ENCODE measurements at regions not wholly inside any gene's neighbourhood (a gene's known extent, or its start where the extent isn't known, plus 50 kb on each side); places are given as distances from the start of the nearest gene placed in this dataset.

GRCh38 chr2:41657226-41657625 lies 390.6 kb upstream of the PKDCC start:
- Mint-ChIP-seq H3K27ac (ENCODE audit: low read depth) (no peak overlapping the region), H3K36me3 (ENCODE audit: insufficient read depth) (no peaks in the 10 kb centered on the region), H3K27me3 (peaks cover 2% of the 10 kb centered on the region), H3K4me1 (no peaks in the 10 kb centered on the region), H3K4me3 (no peak overlapping the region), H3K9me3 (no peaks in the 10 kb centered on the region)
- ATAC-seq (replicated peaks; ENCODE audit: extremely low read depth, poor library complexity, severe bottlenecking) (no peak), DNase-seq (ENCODE audit: low spot score in 2 of 2) (no peak)

- DNase-seq (ENCODE audit: low spot score in 2 of 2) = no peak
- no peak for ATAC-seq (replicated peaks; ENCODE audit: extremely low read depth, poor library complexity, severe bottlenecking)
- H3K4me1 Mint-ChIP-seq = no peaks in the 10 kb centered on the region
- no peak overlapping the region for H3K4me3 Mint-ChIP-seq
- no peaks in the 10 kb centered on the region for H3K36me3 Mint-ChIP-seq (ENCODE audit: insufficient read depth)
- no peaks in the 10 kb centered on the region for H3K27me3 Mint-ChIP-seq
- H3K27ac Mint-ChIP-seq (ENCODE audit: low read depth) = no peak overlapping the region
- no peaks in the 10 kb centered on the region for H3K9me3 Mint-ChIP-seq
Observed at GRCh38 chr2:41659758-41660157, 388.1 kb upstream of the PKDCC start.

- ATAC-seq (replicated peaks; ENCODE audit: extremely low read depth, poor library complexity, severe bottlenecking) (no peak), DNase-seq (ENCODE audit: low spot score in 2 of 2) (no peak)
- H3K4me1 Mint-ChIP-seq = no peaks in the 10 kb centered on the region
- H3K4me3 Mint-ChIP-seq = no peak overlapping the region
- H3K27ac Mint-ChIP-seq (ENCODE audit: low read depth) = no peak overlapping the region
- no peaks in the 10 kb centered on the region for H3K27me3 Mint-ChIP-seq
- H3K9me3 Mint-ChIP-seq = no peaks in the 10 kb centered on the region
- no peaks in the 10 kb centered on the region for H3K36me3 Mint-ChIP-seq (ENCODE audit: insufficient read depth)
Observed at GRCh38 chr2:41662461-41662860, 385.4 kb upstream of the PKDCC start.

GRCh38 chr2:41663056-41663455 lies 384.8 kb upstream of the PKDCC start:
- no peak overlapping the region for H3K4me3 Mint-ChIP-seq
- H3K27me3 Mint-ChIP-seq = no peaks in the 10 kb centered on the region
- H3K36me3 Mint-ChIP-seq (ENCODE audit: insufficient read depth) = no peaks in the 10 kb centered on the region
- no peak for ATAC-seq (replicated peaks; ENCODE audit: extremely low read depth, poor library complexity, severe bottlenecking)
- no peak overlapping the region for H3K27ac Mint-ChIP-seq (ENCODE audit: low read depth)
- no peaks in the 10 kb centered on the region for H3K9me3 Mint-ChIP-seq
- no peaks in the 10 kb centered on the region for H3K4me1 Mint-ChIP-seq
- no peak for DNase-seq (ENCODE audit: low spot score in 2 of 2)

- Mint-ChIP-seq H3K4me3 (no peak overlapping the region), H3K4me1 (no peaks in the 10 kb centered on the region), H3K27me3 (peaks cover 22% of the 10 kb centered on the region), H3K9me3 (no peaks in the 10 kb centered on the region), H3K27ac (ENCODE audit: low read depth) (no peak overlapping the region), H3K36me3 (ENCODE audit: insufficient read depth) (no peaks in the 10 kb centered on the region)
- DNase-seq (ENCODE audit: low spot score in 2 of 2) (no peak), ATAC-seq (replicated peaks; ENCODE audit: extremely low read depth, poor library complexity, severe bottlenecking) (no peak)
Observed at GRCh38 chr2:41668529-41668928, 379.3 kb upstream of the PKDCC start.

- Mint-ChIP-seq H3K4me1 (no peaks in the 10 kb centered on the region), H3K36me3 (ENCODE audit: insufficient read depth) (no peaks in the 10 kb centered on the region), H3K27me3 (peaks cover 26% of the 10 kb centered on the region), H3K27ac (ENCODE audit: low read depth) (no peak overlapping the region), H3K9me3 (no peaks in the 10 kb centered on the region), H3K4me3 (no peak overlapping the region)
- ATAC-seq (replicated peaks; ENCODE audit: extremely low read depth, poor library complexity, severe bottlenecking) = no peak
- DNase-seq (ENCODE audit: low spot score in 2 of 2) = no peak
Observed at GRCh38 chr2:41678639-41679038, 369.2 kb upstream of the PKDCC start.

GRCh38 chr2:41686156-41686555 lies 361.7 kb upstream of the PKDCC start:
- H3K27ac Mint-ChIP-seq (ENCODE audit: low read depth) = no peak overlapping the region
- DNase-seq (ENCODE audit: low spot score in 2 of 2) (no peak), ATAC-seq (replicated peaks; ENCODE audit: extremely low read depth, poor library complexity, severe bottlenecking) (no peak)
- no peaks in the 10 kb centered on the region for H3K36me3 Mint-ChIP-seq (ENCODE audit: insufficient read depth)
- H3K27me3 Mint-ChIP-seq = peaks cover 41% of the 10 kb centered on the region
- no peaks in the 10 kb centered on the region for H3K9me3 Mint-ChIP-seq
- H3K4me1 Mint-ChIP-seq = no peaks in the 10 kb centered on the region
- no peak overlapping the region for H3K4me3 Mint-ChIP-seq

- Mint-ChIP-seq H3K4me1 (no peaks in the 10 kb centered on the region), H3K4me3 (no peak overlapping the region), H3K9me3 (no peaks in the 10 kb centered on the region), H3K27ac (ENCODE audit: low read depth) (no peak overlapping the region), H3K36me3 (ENCODE audit: insufficient read depth) (no peaks in the 10 kb centered on the region), H3K27me3 (peaks cover 25% of the 10 kb centered on the region)
- ATAC-seq (replicated peaks; ENCODE audit: extremely low read depth, poor library complexity, severe bottlenecking) = no peak
- no peak for DNase-seq (ENCODE audit: low spot score in 2 of 2)
Observed at GRCh38 chr2:41691561-41691960, 356.3 kb upstream of the PKDCC start.

- H3K27me3 Mint-ChIP-seq = peaks cover 35% of the 10 kb centered on the region
- no peaks in the 10 kb centered on the region for H3K36me3 Mint-ChIP-seq (ENCODE audit: insufficient read depth)
- ATAC-seq (replicated peaks; ENCODE audit: extremely low read depth, poor library complexity, severe bottlenecking) (no peak), DNase-seq (ENCODE audit: low spot score in 2 of 2) (no peak)
- no peak overlapping the region for H3K4me3 Mint-ChIP-seq
- H3K4me1 Mint-ChIP-seq = no peaks in the 10 kb centered on the region
- H3K27ac Mint-ChIP-seq (ENCODE audit: low read depth) = no peak overlapping the region
- H3K9me3 Mint-ChIP-seq = no peaks in the 10 kb centered on the region
Observed at GRCh38 chr2:41694536-41695049, 353.2 kb upstream of the PKDCC start.

- H3K4me1 Mint-ChIP-seq = no peaks in the 10 kb centered on the region
- no peaks in the 10 kb centered on the region for H3K36me3 Mint-ChIP-seq (ENCODE audit: insufficient read depth)
- H3K9me3 Mint-ChIP-seq = no peaks in the 10 kb centered on the region
- peaks cover 44% of the 10 kb centered on the region for H3K27me3 Mint-ChIP-seq
- H3K27ac Mint-ChIP-seq (ENCODE audit: low read depth) = no peak overlapping the region
- DNase-seq (ENCODE audit: low spot score in 2 of 2) = no peak
- no peak overlapping the region for H3K4me3 Mint-ChIP-seq
- no peak for ATAC-seq (replicated peaks; ENCODE audit: extremely low read depth, poor library complexity, severe bottlenecking)
Observed at GRCh38 chr2:41695198-41696113, 352.4 kb upstream of the PKDCC start.

GRCh38 chr2:41697389-41697788 lies 350.4 kb upstream of the PKDCC start:
- no peak for DNase-seq (ENCODE audit: low spot score in 2 of 2)
- no peak for ATAC-seq (replicated peaks; ENCODE audit: extremely low read depth, poor library complexity, severe bottlenecking)

GRCh38 chr2:41698678-41699422 lies 349.0 kb upstream of the PKDCC start:
- no peaks in the 10 kb centered on the region for H3K4me1 Mint-ChIP-seq
- no peak overlapping the region for H3K4me3 Mint-ChIP-seq
- no peaks in the 10 kb centered on the region for H3K36me3 Mint-ChIP-seq (ENCODE audit: insufficient read depth)
- H3K27ac Mint-ChIP-seq (ENCODE audit: low read depth) = no peak overlapping the region
- peaks cover 43% of the 10 kb centered on the region for H3K27me3 Mint-ChIP-seq
- DNase-seq (ENCODE audit: low spot score in 2 of 2) = no peak
- no peaks in the 10 kb centered on the region for H3K9me3 Mint-ChIP-seq
- ATAC-seq (replicated peaks; ENCODE audit: extremely low read depth, poor library complexity, severe bottlenecking) = no peak

More at GRCh38 chr2:41697389-41697788, 350.4 kb upstream of the PKDCC start:
- no peaks in the 10 kb centered on the region for H3K36me3 Mint-ChIP-seq (ENCODE audit: insufficient read depth)
- H3K4me3 Mint-ChIP-seq = no peak overlapping the region
- H3K9me3 Mint-ChIP-seq = no peaks in the 10 kb centered on the region
- H3K4me1 Mint-ChIP-seq = no peaks in the 10 kb centered on the region
- peaks cover 43% of the 10 kb centered on the region for H3K27me3 Mint-ChIP-seq
- H3K27ac Mint-ChIP-seq (ENCODE audit: low read depth) = no peak overlapping the region

GRCh38 chr2:41701231-41701630 lies 346.6 kb upstream of the PKDCC start:
- Mint-ChIP-seq H3K27ac (ENCODE audit: low read depth) (no peak overlapping the region), H3K36me3 (ENCODE audit: insufficient read depth) (no peaks in the 10 kb centered on the region), H3K4me1 (no peaks in the 10 kb centered on the region), H3K27me3 (peaks cover 32% of the 10 kb centered on the region), H3K4me3 (no peak overlapping the region), H3K9me3 (no peaks in the 10 kb centered on the region)
- ATAC-seq (replicated peaks; ENCODE audit: extremely low read depth, poor library complexity, severe bottlenecking) (no peak), DNase-seq (ENCODE audit: low spot score in 2 of 2) (no peak)

All from central memory CD8-positive, alpha-beta T cell (primary cell).